ENCODE measurements at regions not wholly inside any gene's neighbourhood (a gene's known extent, or its start where the extent isn't known, plus 50 kb on each side); places are given as distances from the start of the nearest gene placed in this dataset.

DNA sequence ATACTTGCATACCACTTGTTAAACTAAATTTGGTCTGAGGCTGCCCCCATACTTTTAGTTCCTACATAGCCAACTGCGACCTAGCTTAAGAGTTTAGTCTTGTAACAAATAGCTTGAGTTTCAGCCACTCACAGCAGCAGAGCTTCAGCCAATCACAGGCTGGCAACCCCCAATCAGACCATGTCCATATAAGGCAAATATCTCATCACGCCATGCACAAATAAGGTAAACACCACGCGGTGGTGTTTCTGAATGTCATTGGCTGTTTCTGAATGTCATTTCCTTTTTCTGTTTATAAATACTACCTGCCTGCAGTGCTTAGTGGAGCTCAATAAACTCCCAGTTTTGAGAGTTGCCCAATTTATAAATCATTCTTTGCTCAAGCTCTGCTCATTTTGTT is 143.1 kb upstream of the MAD2L1 start:
- H3K4me3 Mint-ChIP-seq: no peak overlapping the region
- no peak for DNase-seq
- WGBS (ENCODE audit: extremely low coverage, insufficient read length, low lambda C conversion rate): no CpG with 5 or more reads among the region's 4 CpGs

More for the DNA sequence above, 143.1 kb upstream of the MAD2L1 start:
- H3K4ac ChIP-seq (ENCODE audit: low read depth, low read length): no peak overlapping the region
- no peak overlapping the region for H3K56ac ChIP-seq (ENCODE audit: insufficient read length, low read depth, low read length)
- H2BK120ac ChIP-seq (ENCODE audit: low read depth, low read length, poor library complexity, severe bottlenecking): no peak overlapping the region
- H3K4me1 ChIP-seq (ENCODE audit: insufficient read depth, low read length): no peaks in the 10 kb centered on the region
- Mint-ChIP-seq H3K36me3 (ENCODE audit: insufficient read depth in 1 of 3, low read depth in 3 of 3) (no peaks in the 10 kb centered on the region), H3K27ac (no peak overlapping the region), H3K27me3 (ENCODE audit: low read depth) (no peaks in the 10 kb centered on the region), H3K4me1 (no peaks in the 10 kb centered on the region), H3K9me3 (peaks cover 0 to 3% of the 10 kb centered on the region in 2 experiments; a peak in 1 of 5 replicates)
- H3K18ac ChIP-seq (ENCODE audit: insufficient read length, low read depth, low read length): no peak overlapping the region
- no peaks in the 10 kb centered on the region for H4K20me1 ChIP-seq (ENCODE audit: control insufficient read depth, insufficient read depth, insufficient read length)
- H3K27ac ChIP-seq (ENCODE audit: insufficient read length, low read depth, low read length): no peak overlapping the region
- no peak overlapping the region for H2AK5ac ChIP-seq (ENCODE audit: insufficient read length, low read length)
- H2BK12ac ChIP-seq (ENCODE audit: insufficient read length, low read depth, low read length): no peak overlapping the region
- H3K27me3 ChIP-seq (ENCODE audit: insufficient read depth, low read length): no peaks in the 10 kb centered on the region
- no peak overlapping the region for H3K4me2 ChIP-seq (ENCODE audit: insufficient read depth, insufficient read length, low read length)
- H2BK5ac ChIP-seq (ENCODE audit: insufficient read length, low read length): no peak overlapping the region
- H3K23me2 ChIP-seq (ENCODE audit: insufficient read length, low read depth, low read length, poor library complexity, severe bottlenecking): no peaks in the 10 kb centered on the region
- H3K23ac ChIP-seq (ENCODE audit: insufficient read length, low read depth, low read length): no peak overlapping the region
- no peak overlapping the region for H2BK20ac ChIP-seq (ENCODE audit: low read depth, low read length, poor library complexity, severe bottlenecking)
- no peaks in the 10 kb centered on the region for H3K79me1 ChIP-seq (ENCODE audit: insufficient read depth, low read depth, low read length, poor library complexity, severe bottlenecking)
- H3T11ph ChIP-seq (ENCODE audit: low read length): no peak overlapping the region
- H3K9me3 ChIP-seq (ENCODE audit: control insufficient read depth, low read depth, low read length): no peaks in the 10 kb centered on the region
- TF ChIP-seq, protein P1, sequence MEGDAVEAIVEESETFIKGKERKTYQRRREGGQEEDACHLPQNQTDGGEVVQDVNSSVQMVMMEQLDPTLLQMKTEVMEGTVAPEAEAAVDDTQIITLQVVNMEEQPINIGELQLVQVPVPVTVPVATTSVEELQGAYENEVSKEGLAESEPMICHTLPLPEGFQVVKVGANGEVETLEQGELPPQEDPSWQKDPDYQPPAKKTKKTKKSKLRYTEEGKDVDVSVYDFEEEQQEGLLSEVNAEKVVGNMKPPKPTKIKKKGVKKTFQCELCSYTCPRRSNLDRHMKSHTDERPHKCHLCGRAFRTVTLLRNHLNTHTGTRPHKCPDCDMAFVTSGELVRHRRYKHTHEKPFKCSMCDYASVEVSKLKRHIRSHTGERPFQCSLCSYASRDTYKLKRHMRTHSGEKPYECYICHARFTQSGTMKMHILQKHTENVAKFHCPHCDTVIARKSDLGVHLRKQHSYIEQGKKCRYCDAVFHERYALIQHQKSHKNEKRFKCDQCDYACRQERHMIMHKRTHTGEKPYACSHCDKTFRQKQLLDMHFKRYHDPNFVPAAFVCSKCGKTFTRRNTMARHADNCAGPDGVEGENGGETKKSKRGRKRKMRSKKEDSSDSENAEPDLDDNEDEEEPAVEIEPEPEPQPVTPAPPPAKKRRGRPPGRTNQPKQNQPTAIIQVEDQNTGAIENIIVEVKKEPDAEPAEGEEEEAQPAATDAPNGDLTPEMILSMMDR (conservative IDR thresholded peaks at IDR 0.05): no peak
- no peak overlapping the region for H3K14ac ChIP-seq (ENCODE audit: insufficient read depth, low read length)
- no peak overlapping the region for H4K8ac ChIP-seq (replicated peaks; ENCODE audit: insufficient read length, low read depth, low read length)
- no peak overlapping the region for H4K5ac ChIP-seq (ENCODE audit: insufficient read length, low read depth, low read length)
- H3K9ac ChIP-seq (ENCODE audit: extremely low read depth, insufficient read length, low read length): no peak overlapping the region
- no peak overlapping the region for H2AFZ ChIP-seq (ENCODE audit: low read length)
- no peak overlapping the region for H2BK15ac ChIP-seq (ENCODE audit: low read depth, low read length)
- no peak overlapping the region for H4K91ac ChIP-seq (ENCODE audit: insufficient read length, low read depth, low read length)
- no peaks in the 10 kb centered on the region for H3K79me2 ChIP-seq (ENCODE audit: insufficient read depth, low read length)

Measured in H9 (cell line).